Astrocyte (in vitro differentiated cells and primary cell): ENCODE measurements at regions not wholly inside any gene's neighbourhood (a gene's known extent, or its start where the extent isn't known, plus 50 kb on each side); places are given as distances from the start of the nearest gene placed in this dataset.

Experiments used
- DNase-seq: peaks from one replicate; pipeline ENCODE4 v3.0.0-alpha.2; 2010; ENCODE audit warnings: low read depth
- FAIRE-seq: peaks from 2 replicates; lab custom pipeline; 2011; peaks lifted over from hg19 to GRCh38; lab: Jason Lieb, UNC
- H2AFZ ChIP-seq: 2 replicates; pipeline ENCODE4 v1.6.0; 2012; ENCODE audit warnings: low read depth, low read length, inconsistent platforms
- H3K27ac ChIP-seq: 2 replicates; pipeline ENCODE4 v1.5.1; 2011; ENCODE audit warnings: low read depth, low read length, inconsistent platforms
- H3K27me3 ChIP-seq: 2 replicates; pipeline ENCODE4 v1.6.0; 2011; ENCODE audit warnings: low read length, inconsistent platforms; ENCODE audit not compliant: insufficient read depth
- H3K36me3 ChIP-seq: 2 replicates; pipeline ENCODE4 v1.5.1; 2011; ENCODE audit warnings: low read length, inconsistent platforms; ENCODE audit not compliant: insufficient read depth
- H3K4me1 ChIP-seq: 2 replicates; pipeline ENCODE4 v1.5.1; 2011; ENCODE audit warnings: low read length, inconsistent platforms; ENCODE audit not compliant: insufficient read depth
- H3K4me2 ChIP-seq: 2 replicates; pipeline ENCODE4 v1.6.0; 2012; ENCODE audit warnings: low read length, inconsistent platforms
- H3K4me3 ChIP-seq: 2 replicates; pipeline ENCODE4 v1.5.1; 2011; ENCODE audit warnings: low read depth, mild to moderate bottlenecking, low read length, inconsistent platforms; ENCODE audit not compliant: insufficient read depth
- H3K79me2 ChIP-seq: 2 replicates; pipeline ENCODE4 v1.6.0; 2012; ENCODE audit warnings: mild to moderate bottlenecking, low read length, inconsistent platforms; ENCODE audit not compliant: insufficient read depth
- H3K9ac ChIP-seq: 2 replicates; pipeline ENCODE4 v1.6.0; 2012; ENCODE audit warnings: mild to moderate bottlenecking, low read length, inconsistent platforms
- H3K9me3 ChIP-seq: 2 replicates; pipeline ENCODE4 v1.5.1; 2012; ENCODE audit warnings: low read depth, mild to moderate bottlenecking, low read length, inconsistent platforms; ENCODE audit not compliant: insufficient read depth
- H4K20me1 ChIP-seq: 2 replicates; pipeline ENCODE4 v1.6.0; 2012; ENCODE audit warnings: low read length, inconsistent platforms; ENCODE audit not compliant: insufficient read depth
- H3K27ac Mint-ChIP-seq: one replicate; pipeline ENCODE4 v1.8.0; 2021; ENCODE audit warnings: mild to moderate bottlenecking, mixed read lengths; ENCODE audit not compliant: unreplicated experiment
- H3K27me3 Mint-ChIP-seq: one replicate; pipeline ENCODE4 v1.8.0; 2021; ENCODE audit warnings: low read depth, mixed read lengths; ENCODE audit not compliant: unreplicated experiment
- H3K36me3 Mint-ChIP-seq: one replicate; pipeline ENCODE4 v1.8.0; 2021; ENCODE audit warnings: low read depth, mixed read lengths; ENCODE audit not compliant: unreplicated experiment
- H3K4me1 Mint-ChIP-seq: one replicate; pipeline ENCODE4 v1.8.0; 2021; ENCODE audit warnings: low read depth, mixed read lengths; ENCODE audit not compliant: unreplicated experiment
- H3K4me3 Mint-ChIP-seq: one replicate; pipeline ENCODE4 v1.8.0; 2021; ENCODE audit warnings: mild to moderate bottlenecking, moderate library complexity, mixed read lengths; ENCODE audit not compliant: unreplicated experiment
- H3K9me3 Mint-ChIP-seq: one replicate; pipeline ENCODE4 v1.8.0; 2021; ENCODE audit warnings: mild to moderate bottlenecking, mixed read lengths; ENCODE audit not compliant: unreplicated experiment
- EZH2 ChIP-seq: IDR thresholded peaks from 2 replicates; pipeline ENCODE4 v1.6.1; 2012; ENCODE audit warnings: mild to moderate bottlenecking, low read length, inconsistent platforms; ENCODE audit not compliant: insufficient read depth
- TF ChIP-seq, protein P1 (sequence below): IDR thresholded peaks from 2 replicates; pipeline ENCODE4 v1.5.1; 2011; ENCODE audit warnings: low read depth, mild to moderate bottlenecking, inconsistent platforms, low read length, moderate library complexity; ENCODE audit not compliant: insufficient read depth

- DNase-seq (no peak), FAIRE-seq (no peak)
- H3K4me3 ChIP-seq = no peak overlapping the region
- no peak overlapping the region for H3K9ac ChIP-seq
- H3K36me3 ChIP-seq = no peaks in the 10 kb centered on the region
- H3K4me1 Mint-ChIP-seq = peaks cover 12% of the 10 kb centered on the region
- H3K4me3 Mint-ChIP-seq = no peak overlapping the region
- H3K36me3 Mint-ChIP-seq = no peaks in the 10 kb centered on the region
- no peak overlapping the region for H3K27ac Mint-ChIP-seq
- no peak overlapping the region for H2AFZ ChIP-seq
- H3K9me3 ChIP-seq = no peaks in the 10 kb centered on the region
- H3K4me2 ChIP-seq = no peak overlapping the region
- no peaks in the 10 kb centered on the region for H3K79me2 ChIP-seq
- no peaks in the 10 kb centered on the region for H3K9me3 Mint-ChIP-seq
- TF ChIP-seq, protein P1, sequence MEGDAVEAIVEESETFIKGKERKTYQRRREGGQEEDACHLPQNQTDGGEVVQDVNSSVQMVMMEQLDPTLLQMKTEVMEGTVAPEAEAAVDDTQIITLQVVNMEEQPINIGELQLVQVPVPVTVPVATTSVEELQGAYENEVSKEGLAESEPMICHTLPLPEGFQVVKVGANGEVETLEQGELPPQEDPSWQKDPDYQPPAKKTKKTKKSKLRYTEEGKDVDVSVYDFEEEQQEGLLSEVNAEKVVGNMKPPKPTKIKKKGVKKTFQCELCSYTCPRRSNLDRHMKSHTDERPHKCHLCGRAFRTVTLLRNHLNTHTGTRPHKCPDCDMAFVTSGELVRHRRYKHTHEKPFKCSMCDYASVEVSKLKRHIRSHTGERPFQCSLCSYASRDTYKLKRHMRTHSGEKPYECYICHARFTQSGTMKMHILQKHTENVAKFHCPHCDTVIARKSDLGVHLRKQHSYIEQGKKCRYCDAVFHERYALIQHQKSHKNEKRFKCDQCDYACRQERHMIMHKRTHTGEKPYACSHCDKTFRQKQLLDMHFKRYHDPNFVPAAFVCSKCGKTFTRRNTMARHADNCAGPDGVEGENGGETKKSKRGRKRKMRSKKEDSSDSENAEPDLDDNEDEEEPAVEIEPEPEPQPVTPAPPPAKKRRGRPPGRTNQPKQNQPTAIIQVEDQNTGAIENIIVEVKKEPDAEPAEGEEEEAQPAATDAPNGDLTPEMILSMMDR = no peak
- no peak for TF ChIP-seq EZH2
- no peaks in the 10 kb centered on the region for H3K27me3 Mint-ChIP-seq
- no peak overlapping the region for H3K27ac ChIP-seq
- peaks cover 4% of the 10 kb centered on the region for H3K4me1 ChIP-seq
- H3K27me3 ChIP-seq = no peaks in the 10 kb centered on the region
- no peaks in the 10 kb centered on the region for H4K20me1 ChIP-seq
These were observed 97.6 kb upstream of the ZNF804B start for GRCh38 chr7:88661921-88662320.

- no peaks in the 10 kb centered on the region for H3K27me3 Mint-ChIP-seq
- no peak overlapping the region for H3K27ac Mint-ChIP-seq
- H3K9me3 Mint-ChIP-seq = peaks cover 5% of the 10 kb centered on the region
- no peaks in the 10 kb centered on the region for H4K20me1 ChIP-seq
- no peak overlapping the region for H3K4me2 ChIP-seq
- TF ChIP-seq, protein P1 = no peak
- TF ChIP-seq EZH2 = no peak
- no peak overlapping the region for H3K4me3 Mint-ChIP-seq
- H3K9ac ChIP-seq = no peak overlapping the region
- no peak overlapping the region for H3K4me3 ChIP-seq
- no peaks in the 10 kb centered on the region for H3K9me3 ChIP-seq
- H3K36me3 ChIP-seq = no peaks in the 10 kb centered on the region
- no peak for DNase-seq
- H3K36me3 Mint-ChIP-seq = no peaks in the 10 kb centered on the region
- H3K27me3 ChIP-seq = no peaks in the 10 kb centered on the region
- no peak overlapping the region for H3K27ac ChIP-seq
- H3K4me1 Mint-ChIP-seq = no peaks in the 10 kb centered on the region
- H3K4me1 ChIP-seq = no peaks in the 10 kb centered on the region
- no peaks in the 10 kb centered on the region for H3K79me2 ChIP-seq
- no peak for FAIRE-seq
- no peak overlapping the region for H2AFZ ChIP-seq
These were observed 111.7 kb upstream of the ZNF804B start for GRCh38 chr7:88647825-88648224.

DNA sequence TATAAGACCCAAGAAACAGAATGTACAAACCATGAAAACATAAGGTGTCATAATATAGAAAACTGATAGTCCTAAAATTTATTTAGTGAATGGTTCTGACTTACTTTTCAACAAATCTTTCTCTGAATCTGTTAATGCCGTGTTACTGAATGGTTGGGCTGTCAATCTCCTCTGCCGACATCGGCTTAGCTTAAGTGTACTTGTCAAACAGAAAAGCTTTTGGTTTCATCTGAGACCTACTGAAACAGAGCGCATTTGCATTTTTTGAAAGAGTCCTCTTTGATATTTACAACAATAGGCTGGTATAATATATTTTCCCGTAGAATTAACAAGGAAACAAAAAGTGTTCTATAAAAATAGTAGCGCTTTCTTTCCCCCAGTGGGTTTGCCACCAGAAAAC is 120.9 kb upstream of the ZNF804B start:
- Histone ChIP-seq H3K79me2 (no peaks in the 10 kb centered on the region), H3K4me2 (no peak overlapping the region), H3K27ac (no peak overlapping the region), H4K20me1 (no peaks in the 10 kb centered on the region), H3K9me3 (no peaks in the 10 kb centered on the region), H2AFZ (no peak overlapping the region), H3K9ac (no peak overlapping the region), H3K36me3 (no peaks in the 10 kb centered on the region), H3K4me1 (no peaks in the 10 kb centered on the region), H3K27me3 (no peaks in the 10 kb centered on the region), H3K4me3 (no peak overlapping the region)
- DNase-seq (no peak), FAIRE-seq (no peak)
- no peaks in the 10 kb centered on the region for H3K36me3 Mint-ChIP-seq
- no peaks in the 10 kb centered on the region for H3K27me3 Mint-ChIP-seq
- H3K4me3 Mint-ChIP-seq = no peak overlapping the region
- TF ChIP-seq, protein P1 = no peak
- no peak for TF ChIP-seq EZH2
- H3K9me3 Mint-ChIP-seq = no peaks in the 10 kb centered on the region
- H3K4me1 Mint-ChIP-seq = no peaks in the 10 kb centered on the region
- no peak overlapping the region for H3K27ac Mint-ChIP-seq
